Hepatocyte (in vitro differentiated cells): ENCODE measurements at regions not wholly inside any gene's neighbourhood (a gene's known extent, or its start where the extent isn't known, plus 50 kb on each side); places are given as distances from the start of the nearest gene placed in this dataset.

Experiments used
- EZH2phosphoT487 ChIP-seq: fragments of 200-600 bp; sonication (generic); IDR thresholded peaks from one replicate; pipeline ENCODE4 v1.6.1; 2018; ENCODE audit warnings: antibody characterized with exemption, mild to moderate bottlenecking, low read depth, moderate library complexity; ENCODE audit not compliant: unreplicated experiment, severe bottlenecking
- TF ChIP-seq, protein P1 (sequence below): fragments of 200-600 bp; sonication (generic); IDR thresholded peaks from 2 replicates; pipeline ENCODE4 v1.5.1; 2016; ENCODE audit warnings: antibody characterized with exemption, mild to moderate bottlenecking; ENCODE audit not compliant: poor library complexity

DNA sequence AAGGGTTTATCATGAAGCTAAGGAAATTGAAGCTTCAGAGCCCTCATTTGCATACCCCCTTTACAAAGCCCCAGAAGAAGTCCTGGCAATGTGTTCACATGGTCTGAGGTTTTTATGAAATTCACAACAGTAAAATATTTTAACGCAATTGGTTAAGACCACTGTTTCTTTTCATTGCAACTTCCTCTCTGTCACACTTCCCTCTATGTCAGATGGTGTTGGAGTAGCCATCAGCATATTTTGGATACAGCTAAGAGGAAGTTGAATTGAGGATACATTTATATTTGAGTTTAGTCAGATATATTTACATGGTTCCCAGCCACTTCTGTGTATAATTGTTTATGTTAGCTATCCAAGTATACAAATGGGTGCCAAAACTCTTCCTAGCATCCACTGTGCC, 170.0 kb downstream of the TXNL1 start:
- no peak for TF ChIP-seq EZH2phosphoT487
- TF ChIP-seq, protein P1, sequence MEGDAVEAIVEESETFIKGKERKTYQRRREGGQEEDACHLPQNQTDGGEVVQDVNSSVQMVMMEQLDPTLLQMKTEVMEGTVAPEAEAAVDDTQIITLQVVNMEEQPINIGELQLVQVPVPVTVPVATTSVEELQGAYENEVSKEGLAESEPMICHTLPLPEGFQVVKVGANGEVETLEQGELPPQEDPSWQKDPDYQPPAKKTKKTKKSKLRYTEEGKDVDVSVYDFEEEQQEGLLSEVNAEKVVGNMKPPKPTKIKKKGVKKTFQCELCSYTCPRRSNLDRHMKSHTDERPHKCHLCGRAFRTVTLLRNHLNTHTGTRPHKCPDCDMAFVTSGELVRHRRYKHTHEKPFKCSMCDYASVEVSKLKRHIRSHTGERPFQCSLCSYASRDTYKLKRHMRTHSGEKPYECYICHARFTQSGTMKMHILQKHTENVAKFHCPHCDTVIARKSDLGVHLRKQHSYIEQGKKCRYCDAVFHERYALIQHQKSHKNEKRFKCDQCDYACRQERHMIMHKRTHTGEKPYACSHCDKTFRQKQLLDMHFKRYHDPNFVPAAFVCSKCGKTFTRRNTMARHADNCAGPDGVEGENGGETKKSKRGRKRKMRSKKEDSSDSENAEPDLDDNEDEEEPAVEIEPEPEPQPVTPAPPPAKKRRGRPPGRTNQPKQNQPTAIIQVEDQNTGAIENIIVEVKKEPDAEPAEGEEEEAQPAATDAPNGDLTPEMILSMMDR = no peak
